RWPE2 (cell line): ENCODE measurements at regions not wholly inside any gene's neighbourhood (a gene's known extent, or its start where the extent isn't known, plus 50 kb on each side); places are given as distances from the start of the nearest gene placed in this dataset.

Source experiments
- ATAC-seq: fragments of 200-7000 bp; cut with Tn5 transposase; 3 replicates; pipeline ENCODE4 v1.9.1; 2021; ENCODE audit warnings: low read depth
- DNase-seq: peaks from one replicate; pipeline ENCODE4 v3.0.0-alpha.2; 2020; ENCODE audit warnings: low spot score
- H3K27ac ChIP-seq: fragments of 450-650 bp; 2 replicates; pipeline ENCODE4 v1.5.1; 2017; ENCODE audit warnings: mild to moderate bottlenecking; ENCODE audit not compliant: poor library complexity, severe bottlenecking
- H3K27me3 ChIP-seq: fragments of 250-450 bp; sonication (Bioruptor Pico); 2 replicates; pipeline ENCODE4 v1.5.1; 2021; ENCODE audit warnings: mild to moderate bottlenecking, moderate library complexity; ENCODE audit not compliant: insufficient read depth, poor library complexity, severe bottlenecking
- H3K36me3 ChIP-seq: fragments of 250-450 bp; sonication (Bioruptor Pico); 2 replicates; pipeline ENCODE4 v1.5.1; 2020; ENCODE audit warnings: low read depth, mild to moderate bottlenecking, moderate library complexity
- H3K4me1 ChIP-seq: fragments of 250-450 bp; sonication (Bioruptor Pico); 2 replicates; pipeline ENCODE4 v1.5.1; 2021; ENCODE audit warnings: mild to moderate bottlenecking, moderate library complexity; ENCODE audit not compliant: insufficient read depth, poor library complexity, severe bottlenecking
- H3K4me3 ChIP-seq: fragments of 250-450 bp; sonication (Bioruptor Pico); 2 replicates; pipeline ENCODE4 v1.5.1; 2021; ENCODE audit warnings: mild to moderate bottlenecking, moderate library complexity; ENCODE audit not compliant: severe bottlenecking
- H3K9me3 ChIP-seq: fragments of 250-450 bp; sonication (Bioruptor Pico); 2 replicates; pipeline ENCODE4 v1.5.1; 2021; ENCODE audit warnings: mild to moderate bottlenecking, moderate library complexity; ENCODE audit not compliant: severe bottlenecking
- TF ChIP-seq, protein P1 (sequence below): fragments of 450-650 bp; IDR thresholded peaks from one replicate; pipeline ENCODE4 v1.5.1; 2017; ENCODE audit warnings: mild to moderate bottlenecking, moderate library complexity; ENCODE audit not compliant: poor library complexity, severe bottlenecking

DNA sequence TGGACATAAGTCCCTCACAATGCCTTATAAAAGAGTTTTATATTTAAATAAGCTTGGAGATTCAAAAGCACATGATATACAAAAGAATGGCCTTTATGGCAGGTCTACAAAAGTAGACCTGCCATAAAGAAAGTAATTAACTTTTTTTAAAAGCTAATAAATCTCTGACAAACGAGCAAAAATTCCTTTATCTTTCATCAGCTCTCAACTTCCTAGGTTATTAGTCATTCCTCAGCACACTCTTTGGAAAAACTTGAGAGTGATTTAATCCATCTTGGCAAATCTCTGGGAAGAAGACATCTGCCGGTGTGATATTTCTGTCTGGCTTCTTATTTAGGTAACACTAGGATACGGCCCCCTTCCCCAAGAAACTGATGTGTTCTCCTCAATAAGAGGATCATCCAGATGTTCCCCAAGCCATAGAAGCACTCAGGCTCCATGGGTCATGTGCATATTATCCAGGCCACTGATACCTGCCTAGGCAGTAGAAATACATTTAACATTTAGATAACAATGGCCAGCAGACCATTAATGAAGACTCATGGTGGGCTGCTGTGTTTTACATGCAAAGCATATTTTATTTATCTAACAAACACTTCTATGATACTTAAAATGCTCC is 372.7 kb downstream of the LIG4 start:
- H3K27me3 ChIP-seq: no peaks in the 10 kb centered on the region
- H3K36me3 ChIP-seq: no peaks in the 10 kb centered on the region
- no peak for DNase-seq
- TF ChIP-seq, protein P1, sequence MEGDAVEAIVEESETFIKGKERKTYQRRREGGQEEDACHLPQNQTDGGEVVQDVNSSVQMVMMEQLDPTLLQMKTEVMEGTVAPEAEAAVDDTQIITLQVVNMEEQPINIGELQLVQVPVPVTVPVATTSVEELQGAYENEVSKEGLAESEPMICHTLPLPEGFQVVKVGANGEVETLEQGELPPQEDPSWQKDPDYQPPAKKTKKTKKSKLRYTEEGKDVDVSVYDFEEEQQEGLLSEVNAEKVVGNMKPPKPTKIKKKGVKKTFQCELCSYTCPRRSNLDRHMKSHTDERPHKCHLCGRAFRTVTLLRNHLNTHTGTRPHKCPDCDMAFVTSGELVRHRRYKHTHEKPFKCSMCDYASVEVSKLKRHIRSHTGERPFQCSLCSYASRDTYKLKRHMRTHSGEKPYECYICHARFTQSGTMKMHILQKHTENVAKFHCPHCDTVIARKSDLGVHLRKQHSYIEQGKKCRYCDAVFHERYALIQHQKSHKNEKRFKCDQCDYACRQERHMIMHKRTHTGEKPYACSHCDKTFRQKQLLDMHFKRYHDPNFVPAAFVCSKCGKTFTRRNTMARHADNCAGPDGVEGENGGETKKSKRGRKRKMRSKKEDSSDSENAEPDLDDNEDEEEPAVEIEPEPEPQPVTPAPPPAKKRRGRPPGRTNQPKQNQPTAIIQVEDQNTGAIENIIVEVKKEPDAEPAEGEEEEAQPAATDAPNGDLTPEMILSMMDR: no peak
- ATAC-seq: peak; percentile 74
- H3K9me3 ChIP-seq: no peaks in the 10 kb centered on the region
- no peak overlapping the region for H3K27ac ChIP-seq
- peaks cover 3% of the 10 kb centered on the region for H3K4me1 ChIP-seq
- no peak overlapping the region for H3K4me3 ChIP-seq

DNA sequence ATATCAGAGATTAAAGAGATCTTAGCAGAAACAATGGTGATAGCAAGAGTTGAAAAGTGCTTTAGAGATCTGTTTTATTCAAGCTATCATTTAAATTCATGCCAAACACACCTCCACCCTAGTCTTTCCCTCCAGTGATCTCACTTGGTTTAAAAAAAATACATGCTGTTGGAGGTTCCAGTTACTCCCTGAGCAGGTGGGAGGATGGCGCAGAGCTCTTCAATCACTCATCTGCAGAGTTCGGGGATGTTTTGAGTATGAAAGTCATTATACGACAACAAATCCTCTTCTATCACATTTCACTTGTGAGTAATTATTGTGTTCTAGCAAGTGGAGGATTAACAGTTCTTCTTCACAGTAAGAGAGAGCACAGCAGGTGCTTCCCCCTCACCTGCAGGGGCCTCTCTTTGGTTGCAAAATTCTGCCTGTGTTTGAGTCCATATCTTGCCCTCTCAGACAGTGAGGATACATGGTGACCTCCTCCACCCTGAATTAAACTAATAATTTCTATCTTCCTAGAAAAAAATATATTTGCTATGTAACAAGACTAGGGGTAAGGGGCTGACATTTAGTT is 376.7 kb downstream of the LIG4 start:
- TF ChIP-seq, protein P1: no peak
- Histone ChIP-seq H3K4me1 (peaks cover 17% of the 10 kb centered on the region), H3K9me3 (no peaks in the 10 kb centered on the region), H3K27me3 (no peaks in the 10 kb centered on the region), H3K4me3 (no peak overlapping the region), H3K27ac (no peak overlapping the region), H3K36me3 (no peaks in the 10 kb centered on the region)
- no peak for DNase-seq
- no peak for ATAC-seq

DNA sequence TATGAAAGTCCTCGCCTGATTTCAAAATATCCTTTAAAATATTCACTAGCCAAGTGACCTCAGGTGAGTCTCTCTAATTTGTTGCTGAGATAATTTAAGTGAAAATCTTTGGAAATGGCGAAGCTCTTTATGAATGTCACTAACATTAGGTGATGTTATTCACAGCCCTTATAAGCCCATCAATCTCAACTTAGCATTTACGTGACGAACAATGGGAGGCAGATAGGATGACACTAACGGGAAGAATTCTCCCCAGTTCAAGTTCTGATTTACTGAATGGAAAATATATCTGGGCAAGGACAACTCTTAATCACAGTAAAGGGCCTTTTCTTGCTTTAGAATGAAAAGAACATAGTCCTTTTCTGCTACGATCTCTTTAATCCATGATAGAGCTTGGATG is 378.7 kb downstream of the LIG4 start:
- TF ChIP-seq, protein P1: no peak
- no peak for ATAC-seq
- Histone ChIP-seq H3K27me3 (no peaks in the 10 kb centered on the region), H3K4me3 (no peak overlapping the region), H3K9me3 (no peaks in the 10 kb centered on the region), H3K36me3 (no peaks in the 10 kb centered on the region), H3K4me1 (peaks cover 14% of the 10 kb centered on the region), H3K27ac (no peak overlapping the region)
- DNase-seq: no peak

DNA sequence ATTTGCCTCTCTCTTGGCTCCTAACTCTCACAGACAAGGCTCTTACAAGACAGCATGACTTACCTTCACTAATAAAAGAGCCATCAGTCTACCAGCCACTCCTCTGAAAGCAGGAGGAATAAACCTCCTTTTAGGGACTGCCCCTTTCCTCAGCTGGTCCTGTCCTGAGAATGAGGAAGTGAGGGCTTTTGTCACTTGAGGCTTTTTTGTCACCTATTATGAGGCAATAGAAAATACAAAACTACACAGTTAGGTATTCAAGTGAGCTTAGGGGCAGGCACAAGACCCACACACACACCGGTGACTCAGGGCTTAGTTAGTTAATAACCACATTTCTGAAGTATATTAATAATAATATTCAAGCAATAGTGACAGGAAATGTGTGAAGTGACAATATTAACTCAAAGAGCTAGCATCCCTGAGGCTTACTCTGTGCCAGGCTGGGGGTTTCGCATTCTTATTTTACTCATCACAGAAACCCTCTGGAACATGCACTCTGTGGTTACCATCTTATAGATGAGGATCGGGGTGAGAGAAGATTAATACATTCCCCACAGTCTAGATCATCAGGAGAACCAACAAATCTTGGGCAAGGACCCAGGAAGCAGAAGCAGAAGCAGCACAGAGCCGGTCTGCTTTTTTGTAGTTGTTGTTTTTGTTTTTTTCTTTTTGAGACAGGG is 379.9 kb downstream of the LIG4 start:
- Histone ChIP-seq H3K27me3 (no peaks in the 10 kb centered on the region), H3K9me3 (no peaks in the 10 kb centered on the region), H3K36me3 (no peaks in the 10 kb centered on the region), H3K27ac (no peak overlapping the region), H3K4me3 (no peak overlapping the region), H3K4me1 (peaks cover 14% of the 10 kb centered on the region)
- peak; percentile 91 for ATAC-seq
- DNase-seq: no peak
- TF ChIP-seq, protein P1: no peak

DNA sequence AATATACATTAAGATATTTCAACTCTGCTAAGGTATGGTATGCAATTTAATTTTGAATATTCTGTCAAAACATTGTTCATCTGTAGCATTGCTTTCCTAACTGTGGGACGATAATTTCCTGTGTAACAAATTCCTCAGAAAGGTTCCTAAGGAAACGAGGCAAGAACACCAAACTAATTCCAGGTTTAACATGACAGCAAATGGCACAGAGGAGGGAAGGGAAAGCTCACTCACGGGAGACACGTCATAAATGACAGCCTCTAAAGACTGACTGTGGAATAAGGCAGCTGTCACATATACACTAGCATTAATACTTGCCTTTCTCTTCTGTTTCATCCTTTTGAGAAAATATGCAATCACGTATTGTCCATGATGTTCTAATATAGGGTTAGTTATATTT is 380.6 kb downstream of the LIG4 start:
- Histone ChIP-seq H3K27ac (no peak overlapping the region), H3K4me1 (peaks cover 14% of the 10 kb centered on the region), H3K9me3 (no peaks in the 10 kb centered on the region), H3K4me3 (no peak overlapping the region), H3K36me3 (no peaks in the 10 kb centered on the region), H3K27me3 (no peaks in the 10 kb centered on the region)
- 0 out of 3 replicates have a peak, but pooled peaks have one; percentile 12 for ATAC-seq
- TF ChIP-seq, protein P1: no peak
- no peak for DNase-seq
